B cell (primary cell): ENCODE measurements at regions not wholly inside any gene's neighbourhood (a gene's known extent, or its start where the extent isn't known, plus 50 kb on each side); places are given as distances from the start of the nearest gene placed in this dataset.

ENCODE experiments used
- ATAC-seq: fragments of 200-7000 bp; cut with Tn5 transposase; one replicate; pipeline ENCODE4 v1.10.0; 2021; ENCODE audit warnings: low read depth, mild to moderate bottlenecking, moderate number of reproducible peaks, moderate library complexity
- CTCF ChIA-PET: fragments of 350-600 bp; sonication (Branson Sonifier 250); formaldehyde crosslinking; loops from one replicate; lab custom pipeline; 2021; ENCODE audit warnings: antibody characterized with exemption, inconsistent platforms; lab: Charles Lee
- POLR2A ChIA-PET: fragments of 350-600 bp; sonication (Branson Sonifier 250); formaldehyde crosslinking; loops from one replicate; lab custom pipeline; 2021; ENCODE audit warnings: antibody characterized with exemption; lab: Charles Lee
- DNase-seq: peaks from one replicate; pipeline ENCODE4 v3.0.0; 2013
- H2AFZ ChIP-seq: 2 replicates; pipeline ENCODE4 v1.6.1; 2012; ENCODE audit warnings: mild to moderate bottlenecking, low read depth, low read length; ENCODE audit not compliant: insufficient read depth, poor library complexity, severe bottlenecking
- H3K27ac ChIP-seq, 2 donors: 1 replicate in 1 of 2; 2 replicates in 1 of 2; pipeline ENCODE4 v1.5.1; 2012 to 2013; ENCODE audit warnings: low read length in 2 of 2, mild to moderate bottlenecking in 2 of 2, moderate library complexity in 1 of 2
- H3K27me3 ChIP-seq, 4 experiments: fragments of 200-600 bp in 1 of 4; sonication (generic) in 1 of 4; replicated peaks in 1 of 4; 1 replicate in 2 of 4; 2 replicates in 2 of 4; pipeline versions ENCODE4 v1.6.1 to v1.7.0; 2013 to 2016; ENCODE audit warnings: low read length in 3 of 4, mild to moderate bottlenecking in 2 of 4, mixed read lengths in 1 of 4, moderate library complexity in 1 of 4; ENCODE audit not compliant: insufficient read depth in 4 of 4, control insufficient read depth in 3 of 4; ENCODE audit errors: control extremely low read depth in 1 of 4
- H3K36me3 ChIP-seq, 2 experiments: replicated peaks in 1 of 2; 1 replicate in 1 of 2; 2 replicates in 1 of 2; pipeline versions ENCODE4 v1.6.1 to v1.7.1; 2013; ENCODE audit warnings: low read length in 1 of 2; ENCODE audit not compliant: insufficient read depth in 2 of 2, control insufficient read depth in 1 of 2; ENCODE audit errors: control extremely low read depth in 1 of 2, extremely low read depth in 1 of 2
- H3K4me1 ChIP-seq, 2 donors: fragments of 200-600 bp in 1 of 2; sonication (generic) in 1 of 2; 1 replicate in 1 of 2; 2 replicates in 1 of 2; pipeline versions ENCODE4 v1.5.1 to v1.6.1; 2013 to 2017; ENCODE audit warnings: low read length in 2 of 2; ENCODE audit not compliant: control insufficient read depth in 2 of 2, insufficient read depth in 2 of 2
- H3K4me2 ChIP-seq: replicated peaks from 2 replicates; pipeline ENCODE3; 2012; ENCODE audit warnings: mild to moderate bottlenecking, low read depth, low read length; ENCODE audit not compliant: poor library complexity, severe bottlenecking
- H3K4me3 ChIP-seq, 5 experiments: fragments of 200-600 bp in 1 of 5; sonication (generic) in 1 of 5; 1 replicate in 3 of 5; 2 replicates in 2 of 5; pipeline versions ENCODE4 v1.5.1 to v1.7.0; 2011 to 2016; ENCODE audit warnings: low read length in 4 of 5, mild to moderate bottlenecking in 4 of 5, low read depth in 2 of 5, control low read depth in 1 of 5, moderate library complexity in 1 of 5; ENCODE audit not compliant: insufficient read depth in 1 of 5; ENCODE audit errors: control extremely low read depth in 1 of 5, extremely low read depth in 1 of 5
- H3K79me2 ChIP-seq: fragments of 200-600 bp; sonication (generic); one replicate; pipeline ENCODE4 v1.6.0; 2016; ENCODE audit warnings: low read length; ENCODE audit not compliant: control insufficient read depth, insufficient read depth
- H3K9ac ChIP-seq: fragments of 200-600 bp; sonication (generic); 2 replicates; pipeline ENCODE4 v1.6.1; 2017; ENCODE audit warnings: mild to moderate bottlenecking, low read length, moderate library complexity
- H3K9me3 ChIP-seq, 3 donors: one replicate each; pipeline versions ENCODE4 v1.6.1 to v1.7.1; 2013; ENCODE audit warnings: low read length in 2 of 3; ENCODE audit not compliant: control insufficient read depth in 2 of 3, insufficient read depth in 1 of 3; ENCODE audit errors: control extremely low read depth in 1 of 3
- H4K20me1 ChIP-seq: 2 replicates; pipeline ENCODE4 v1.6.0; 2012; ENCODE audit warnings: mild to moderate bottlenecking, low read length; ENCODE audit not compliant: insufficient read depth, control insufficient read depth, poor library complexity, severe bottlenecking
- H3K27ac Mint-ChIP-seq: one replicate; pipeline ENCODE4 v1.8.0; 2021; ENCODE audit warnings: mixed read lengths
- H3K27me3 Mint-ChIP-seq: one replicate; pipeline ENCODE4 v1.8.0; 2021; ENCODE audit warnings: mixed read lengths
- H3K4me1 Mint-ChIP-seq: one replicate; pipeline ENCODE4 v1.8.0; 2021; ENCODE audit warnings: mixed read lengths
- H3K4me3 Mint-ChIP-seq: one replicate; pipeline ENCODE4 v1.8.0; 2021; ENCODE audit warnings: mixed read lengths
- H3K9me3 Mint-ChIP-seq: one replicate; pipeline ENCODE4 v1.8.0; 2022; ENCODE audit warnings: mixed read lengths; ENCODE audit not compliant: insufficient read depth
- EZH2 ChIP-seq: IDR thresholded peaks from 2 replicates; pipeline ENCODE4 v1.6.1; 2012; ENCODE audit warnings: borderline replicate concordance, low read depth, mild to moderate bottlenecking, moderate library complexity, low read length; ENCODE audit not compliant: insufficient read depth, poor library complexity, severe bottlenecking
- WGBS: methylation state at CpG from one replicate; pipeline ENCODE4 v1.1.5; 2013; ENCODE audit warnings: missing lambda C conversion rate; ENCODE audit not compliant: insufficient coverage; 5-methylcytosine and 5-hydroxymethylcytosine counted together
- intact Hi-C: fragments of 100-400 bp; cut with micrococcal nuclease; formaldehyde crosslinking; loops from one replicate; pipeline ENCODE4 v1.10.0; 2022
- TF ChIP-seq, protein P1 (sequence below): fragments of 200-600 bp; IDR thresholded peaks from one replicate; pipeline ENCODE4 v1.8.0; 2022; ENCODE audit warnings: antibody characterized with exemption, mild to moderate bottlenecking

DNA sequence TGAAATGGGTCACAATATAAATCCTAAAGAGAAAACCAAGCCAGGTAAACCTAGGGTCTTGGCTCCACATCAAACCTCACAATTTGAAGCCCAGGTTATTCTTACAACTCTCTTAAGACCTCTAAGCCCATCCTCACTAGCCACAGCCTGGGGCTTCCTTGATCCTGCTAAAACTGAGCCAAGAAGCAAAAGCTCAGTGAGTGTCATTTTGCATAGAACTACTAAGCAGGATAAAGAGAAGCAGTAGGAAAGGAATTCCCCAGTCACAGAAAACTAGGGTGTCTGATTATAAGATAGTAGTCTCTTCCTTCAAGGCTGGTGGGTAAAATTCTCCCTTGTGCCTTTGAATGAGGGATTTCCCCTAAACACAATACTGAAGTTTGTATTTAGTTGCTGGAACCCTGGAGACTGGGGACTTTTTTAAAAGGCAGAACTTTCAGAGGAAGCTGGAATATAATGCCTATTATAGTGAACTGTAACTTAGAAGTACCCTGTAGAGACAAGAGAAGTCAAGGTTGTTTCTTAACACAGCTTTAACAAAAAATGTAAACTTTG is 196.6 kb upstream of the KIAA1217 start:
- Histone ChIP-seq H2AFZ (no peak overlapping the region), H3K79me2 (no peaks in the 10 kb centered on the region), H4K20me1 (no peaks in the 10 kb centered on the region), H3K36me3 (no peaks in the 10 kb centered on the region), H3K4me1 (no peaks in the 10 kb centered on the region), H3K9ac (no peak overlapping the region), H3K4me3 (no peak overlapping the region), H3K27me3 (no peaks in the 10 kb centered on the region), H3K9me3 (no peaks in the 10 kb centered on the region), H3K4me2 (no peak overlapping the region), H3K27ac (no peak overlapping the region)
- TF ChIP-seq EZH2 = no peak
- TF ChIP-seq, protein P1, sequence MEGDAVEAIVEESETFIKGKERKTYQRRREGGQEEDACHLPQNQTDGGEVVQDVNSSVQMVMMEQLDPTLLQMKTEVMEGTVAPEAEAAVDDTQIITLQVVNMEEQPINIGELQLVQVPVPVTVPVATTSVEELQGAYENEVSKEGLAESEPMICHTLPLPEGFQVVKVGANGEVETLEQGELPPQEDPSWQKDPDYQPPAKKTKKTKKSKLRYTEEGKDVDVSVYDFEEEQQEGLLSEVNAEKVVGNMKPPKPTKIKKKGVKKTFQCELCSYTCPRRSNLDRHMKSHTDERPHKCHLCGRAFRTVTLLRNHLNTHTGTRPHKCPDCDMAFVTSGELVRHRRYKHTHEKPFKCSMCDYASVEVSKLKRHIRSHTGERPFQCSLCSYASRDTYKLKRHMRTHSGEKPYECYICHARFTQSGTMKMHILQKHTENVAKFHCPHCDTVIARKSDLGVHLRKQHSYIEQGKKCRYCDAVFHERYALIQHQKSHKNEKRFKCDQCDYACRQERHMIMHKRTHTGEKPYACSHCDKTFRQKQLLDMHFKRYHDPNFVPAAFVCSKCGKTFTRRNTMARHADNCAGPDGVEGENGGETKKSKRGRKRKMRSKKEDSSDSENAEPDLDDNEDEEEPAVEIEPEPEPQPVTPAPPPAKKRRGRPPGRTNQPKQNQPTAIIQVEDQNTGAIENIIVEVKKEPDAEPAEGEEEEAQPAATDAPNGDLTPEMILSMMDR = no peak
- intact Hi-C loops = no loop called here
- ATAC-seq = no peak
- CTCF ChIA-PET = no interaction called here
- no peak for DNase-seq
- Mint-ChIP-seq H3K9me3 (peaks cover 6% of the 10 kb centered on the region), H3K27ac (no peak overlapping the region), H3K4me1 (no peaks in the 10 kb centered on the region), H3K27me3 (peaks cover 6% of the 10 kb centered on the region), H3K4me3 (no peak overlapping the region)
- POLR2A ChIA-PET = no interaction called here

DNA sequence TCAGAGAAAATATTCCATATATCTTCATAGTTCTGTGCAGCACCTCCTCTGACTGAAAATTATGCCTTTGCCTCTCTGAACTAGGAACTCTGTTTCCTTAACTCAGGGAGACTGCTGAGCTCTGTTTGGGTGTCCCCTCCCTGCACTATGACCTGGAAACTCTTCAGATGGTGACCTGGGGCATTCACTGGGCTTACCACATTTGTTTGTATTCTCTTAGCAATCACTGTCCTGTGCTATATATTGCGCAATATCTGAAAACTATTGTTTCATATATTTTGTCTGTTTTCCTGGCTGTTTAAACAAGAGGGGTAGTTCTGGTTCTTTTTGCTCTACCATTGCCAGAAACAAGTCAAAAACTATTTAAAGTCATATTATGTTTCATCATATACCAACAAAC is 181.8 kb upstream of the KIAA1217 start:
- no peak for ATAC-seq

More for the DNA sequence above, 181.8 kb upstream of the KIAA1217 start:
- WGBS = no CpG with 5 or more reads among the region's 1 CpG
- Mint-ChIP-seq H3K27ac (no peak overlapping the region), H3K9me3 (no peaks in the 10 kb centered on the region), H3K4me3 (no peak overlapping the region), H3K27me3 (no peaks in the 10 kb centered on the region), H3K4me1 (no peaks in the 10 kb centered on the region)
- Histone ChIP-seq H3K4me1 (no peaks in the 10 kb centered on the region), H3K9ac (no peak overlapping the region), H3K4me2 (no peak overlapping the region), H3K36me3 (no peaks in the 10 kb centered on the region), H3K27ac (no peak overlapping the region), H3K9me3 (no peaks in the 10 kb centered on the region), H4K20me1 (no peaks in the 10 kb centered on the region), H3K27me3 (no peaks in the 10 kb centered on the region), H2AFZ (no peak overlapping the region), H3K79me2 (no peaks in the 10 kb centered on the region), H3K4me3 (no peak overlapping the region)
- POLR2A ChIA-PET = no interaction called here
- TF ChIP-seq EZH2 = no peak
- TF ChIP-seq, protein P1 = no peak
- CTCF ChIA-PET = no interaction called here
- intact Hi-C loops = no loop called here
- no peak for DNase-seq
